HG02981 (cell line): ENCODE measurements at regions not wholly inside any gene's neighbourhood (a gene's known extent, or its start where the extent isn't known, plus 50 kb on each side); places are given as distances from the start of the nearest gene placed in this dataset.

Experiments
- ATAC-seq: cut with Tn5 transposase; IDR thresholded peaks from one replicate; pipeline ENCODE4 v1.9.1; 2021; ENCODE audit warnings: mild to moderate bottlenecking, moderate library complexity; ENCODE audit not compliant: unreplicated experiment

DNA sequence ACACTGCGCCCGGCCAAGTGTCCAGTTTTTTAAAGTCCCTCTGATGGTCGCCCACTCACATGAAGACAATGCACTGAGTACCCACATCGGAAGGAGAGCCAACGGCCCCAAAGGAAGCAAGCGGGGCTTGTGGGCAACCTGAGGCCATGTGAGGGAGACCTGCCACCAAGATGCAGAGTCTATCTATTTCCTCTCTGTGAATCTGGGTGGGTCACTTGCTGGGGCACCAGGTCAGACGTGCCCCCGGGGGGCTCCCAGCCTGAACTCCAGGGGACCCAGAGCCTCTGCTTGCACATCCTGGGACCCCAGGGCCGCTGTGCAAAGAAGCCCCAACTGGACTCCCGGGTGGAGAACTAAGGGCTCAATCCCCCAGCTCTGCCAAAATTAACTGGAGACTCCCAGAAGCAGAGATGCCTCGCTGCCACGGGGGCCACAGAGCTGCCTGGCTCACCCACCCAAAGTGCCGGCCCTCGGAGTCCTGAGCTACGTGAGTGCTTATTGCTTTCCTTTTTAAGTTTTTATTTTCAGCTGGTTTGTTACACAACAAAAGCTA is 106.4 kb downstream of the BRD1 start:
- no peak for ATAC-seq

- ATAC-seq = no peak
Measured at GRCh38 chr22:49720279-49720959, 107.3 kb downstream of the BRD1 start.

DNA sequence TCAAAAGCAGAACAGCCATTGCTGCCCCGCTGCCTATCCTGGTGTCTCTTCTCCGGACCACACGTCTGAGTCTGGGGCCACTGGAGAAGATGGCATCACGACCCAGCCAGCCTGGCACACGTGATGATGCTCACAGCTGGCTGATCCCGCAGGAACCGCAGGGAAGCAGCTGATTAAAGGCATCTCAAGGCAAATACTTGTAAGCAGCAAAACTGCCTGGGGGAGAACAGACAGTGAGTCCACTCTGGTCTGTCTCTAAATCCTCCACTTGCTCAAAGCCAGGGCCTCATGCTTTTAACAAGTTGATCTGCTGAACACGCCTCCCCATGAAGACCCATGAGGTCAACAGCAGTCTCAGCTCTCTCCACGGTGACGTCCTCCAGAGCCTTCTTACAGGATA is 108.6 kb downstream of the BRD1 start:
- ATAC-seq = no peak

- ATAC-seq = no peak
Measured at GRCh38 chr22:49718396-49718795, 109.3 kb downstream of the BRD1 start.

GRCh38 chr22:49717322-49717919 is 110.3 kb downstream of the BRD1 start:
- no peak for ATAC-seq

DNA sequence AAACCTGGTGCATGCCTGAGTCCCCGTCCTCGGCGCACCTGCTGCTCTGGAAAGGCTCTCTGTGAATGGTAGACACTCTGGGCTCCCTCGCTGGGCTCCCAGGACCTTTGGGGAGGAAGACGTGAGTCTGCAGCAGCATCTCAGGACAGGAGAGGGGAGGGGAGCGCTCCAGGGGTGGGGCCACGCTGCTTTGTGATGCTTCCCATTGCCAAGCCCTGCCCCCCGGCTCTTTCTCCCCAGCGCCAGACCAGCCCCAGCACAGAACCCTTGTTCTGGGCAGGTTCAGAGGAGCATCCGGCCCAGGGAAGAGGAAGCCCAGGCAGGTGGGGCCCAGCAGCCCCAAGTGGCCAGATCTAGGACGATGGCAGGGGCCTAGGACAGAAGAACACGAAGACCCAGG is 111.2 kb downstream of the BRD1 start:
- no peak for ATAC-seq

- no peak for ATAC-seq
Measured at GRCh38 chr22:49715450-49715849, 112.2 kb downstream of the BRD1 start.

DNA sequence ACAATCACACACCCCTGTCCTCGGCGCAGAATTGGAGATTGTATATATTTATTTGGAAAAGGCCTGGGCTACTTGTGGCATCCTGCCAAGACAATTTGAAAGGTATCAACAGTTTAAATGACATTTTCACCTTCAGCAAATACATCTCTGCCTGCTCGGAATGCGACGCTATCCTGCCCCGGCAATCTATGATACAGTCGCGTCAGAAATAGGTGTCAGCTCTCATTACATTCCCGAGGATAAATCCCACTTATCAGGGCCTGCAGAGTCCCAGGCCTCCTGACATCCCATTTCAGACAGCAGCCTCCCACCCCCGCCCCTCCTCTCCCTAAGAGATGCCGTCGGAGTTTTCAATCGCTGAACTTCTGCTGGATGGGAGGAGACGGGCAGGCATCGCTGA is 114.7 kb downstream of the BRD1 start:
- ATAC-seq = no peak

GRCh38 chr22:49712195-49712791 is 115.4 kb downstream of the BRD1 start:
- no peak for ATAC-seq

GRCh38 chr22:49710746-49711145 is 116.9 kb downstream of the BRD1 start:
- no peak for ATAC-seq

DNA sequence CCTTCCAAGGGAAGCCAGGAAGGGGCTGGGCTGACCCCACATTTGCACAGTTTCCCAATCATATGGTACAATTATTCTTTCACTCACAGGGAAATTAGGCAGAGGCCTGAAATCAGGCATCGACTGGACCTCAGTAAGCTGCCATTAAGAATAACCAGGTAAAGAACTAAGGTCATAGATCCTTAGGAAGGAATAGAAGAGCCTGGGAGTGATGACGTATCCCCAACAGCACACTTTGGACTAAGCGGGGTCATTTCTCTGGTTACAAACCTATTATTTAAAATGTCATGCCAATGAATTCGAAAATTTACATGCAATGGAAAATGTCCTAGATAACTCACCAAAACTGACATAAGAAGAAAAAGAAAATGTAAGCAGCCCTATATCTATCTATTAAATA is 118.2 kb downstream of the BRD1 start:
- ATAC-seq = no peak

DNA sequence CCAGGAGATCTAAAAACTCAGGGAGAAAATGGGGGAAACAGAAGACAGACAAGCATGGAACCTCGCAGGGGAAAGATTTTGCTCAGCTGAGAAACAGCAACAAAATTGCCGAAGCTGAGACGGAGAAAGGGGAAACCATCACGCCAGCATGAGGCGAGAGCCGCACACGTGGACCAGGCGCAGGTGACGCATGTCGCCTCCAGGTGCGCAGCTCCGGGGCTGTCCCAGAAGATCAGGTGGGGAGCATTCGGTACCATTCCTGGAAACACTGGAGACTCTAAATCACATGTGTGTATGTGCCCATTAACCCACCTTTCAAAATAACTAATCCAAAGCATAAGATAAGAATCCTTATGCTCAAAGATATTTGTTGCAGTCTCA is 121.7 kb downstream of the BRD1 start:
- ATAC-seq = no peak

DNA sequence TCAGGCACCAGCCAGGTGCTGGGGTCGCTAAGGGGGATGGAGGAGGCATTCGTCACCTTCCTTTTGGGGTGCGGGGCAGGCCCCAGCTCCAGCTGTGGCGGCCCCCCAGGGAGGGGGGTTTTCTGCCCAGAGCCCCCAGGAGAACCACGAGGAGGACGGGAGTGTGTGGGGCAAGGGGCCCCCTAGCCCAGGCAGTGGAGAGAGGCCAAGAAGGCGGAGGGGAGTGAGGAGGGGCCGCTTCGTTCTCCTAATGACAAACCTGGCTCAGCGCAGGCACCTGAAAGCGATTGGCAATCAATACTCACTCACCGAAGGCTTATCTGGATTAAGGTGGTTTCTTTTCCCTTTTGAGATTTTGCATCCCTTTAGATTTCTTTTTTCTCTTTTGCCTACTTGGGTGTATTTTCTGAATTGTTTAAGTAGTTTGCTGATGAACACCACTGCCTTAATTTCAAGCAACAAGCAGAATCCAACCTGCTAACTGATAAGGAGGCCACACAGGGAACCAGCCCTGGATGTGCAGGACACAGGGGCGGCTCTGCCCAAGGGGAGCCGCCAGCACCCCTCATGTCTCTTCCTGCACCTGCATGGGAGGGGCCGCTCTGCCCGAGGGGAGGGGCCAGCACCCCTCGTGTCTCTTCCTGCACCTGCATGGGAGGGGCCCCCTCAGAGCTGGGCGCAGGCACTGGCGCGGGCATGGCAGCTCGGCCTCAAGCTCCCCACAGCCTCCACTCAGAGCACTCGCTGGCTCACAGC is 122.3 kb downstream of the BRD1 start:
- ATAC-seq = no peak

GRCh38 chr22:49704345-49705215 is 123.1 kb downstream of the BRD1 start:
- ATAC-seq = no peak

DNA sequence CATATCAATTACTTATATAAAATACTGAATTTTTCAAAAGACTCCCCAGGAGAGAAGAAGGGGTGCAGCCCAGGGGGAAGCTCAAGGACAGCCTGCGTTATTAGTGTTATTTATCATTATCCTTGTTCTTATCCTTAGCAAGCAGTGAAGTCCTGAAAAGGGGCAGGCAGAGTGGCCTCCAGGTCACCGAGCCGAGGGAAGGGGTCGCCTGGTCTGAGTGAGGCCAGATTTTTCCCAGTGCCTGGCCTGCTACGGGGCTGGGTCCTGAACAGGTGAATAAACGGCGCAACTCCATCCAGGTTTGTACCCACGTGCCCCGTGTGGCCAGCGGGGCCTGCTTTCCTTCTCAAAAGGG is 123.7 kb downstream of the BRD1 start:
- no peak for ATAC-seq

GRCh38 chr22:49703505-49703904 is 124.2 kb downstream of the BRD1 start:
- no peak for ATAC-seq

DNA sequence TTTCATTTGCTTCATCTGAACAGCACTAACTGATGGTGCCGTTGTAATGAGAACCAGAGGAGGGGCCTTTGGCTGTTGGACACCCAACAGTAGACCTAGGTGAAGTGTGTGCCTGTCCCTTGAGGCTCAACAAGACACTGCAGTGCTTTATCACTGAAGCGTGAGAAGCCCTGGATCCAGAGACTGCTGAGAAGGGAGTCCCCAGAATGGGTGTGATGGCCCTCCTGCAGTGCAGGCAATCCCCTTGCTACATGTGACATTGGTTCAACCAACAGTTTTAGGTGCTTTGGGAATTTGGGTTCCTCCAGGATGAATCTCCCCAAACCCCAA is 125.6 kb downstream of the BRD1 start:
- no peak for ATAC-seq

GRCh38 chr22:49701380-49702067 is 126.1 kb downstream of the BRD1 start:
- no peak for ATAC-seq

GRCh38 chr22:49699928-49700498 is 127.7 kb downstream of the BRD1 start:
- no peak for ATAC-seq

DNA sequence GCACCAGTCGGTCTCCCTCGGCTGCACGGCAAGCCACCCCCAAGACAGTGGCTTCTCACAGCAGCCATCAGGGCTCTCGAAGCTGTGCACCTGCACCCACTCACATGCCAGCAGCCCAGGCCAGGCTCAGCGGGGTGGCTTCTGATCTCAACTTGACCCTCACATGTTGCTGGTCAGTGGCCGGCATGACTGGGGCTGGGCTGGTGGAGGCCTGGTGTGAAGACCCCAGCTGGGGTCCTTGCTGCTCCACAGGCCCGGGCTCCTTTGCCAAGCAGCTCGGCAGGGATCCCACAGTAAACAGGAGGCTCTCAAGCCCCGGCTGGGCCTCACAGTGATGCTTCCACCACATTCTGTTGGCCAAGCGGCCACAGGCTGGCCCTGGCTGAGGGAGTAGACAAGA is 128.2 kb downstream of the BRD1 start:
- no peak for ATAC-seq
